Suppressor macrophage treated with lipopolysaccharide for 1 hour (primary cell): ENCODE measurements at regions not wholly inside any gene's neighbourhood (a gene's known extent, or its start where the extent isn't known, plus 50 kb on each side); places are given as distances from the start of the nearest gene placed in this dataset.

Experiments used
- DNase-seq, 3 donors: peaks; one replicate each; pipeline ENCODE4 v3.0.0-alpha.2; 2020 to 2022

GRCh38 chr9:38312406-38312805 lies 80.1 kb upstream of the ALDH1B1 start:
- no peak for DNase-seq

- DNase-seq, result peak in 2 of 3 donors; percentile 6 to 16
Measured at GRCh38 chr9:38311382-38312270, 80.9 kb upstream of the ALDH1B1 start.

- no peak for DNase-seq
Measured at GRCh38 chr9:38309324-38310195, 82.9 kb upstream of the ALDH1B1 start.

GRCh38 chr9:38308136-38308535 lies 84.4 kb upstream of the ALDH1B1 start:
- no peak for DNase-seq

- no peak for DNase-seq
Measured at GRCh38 chr9:38306899-38307298, 85.6 kb upstream of the ALDH1B1 start.

- DNase-seq, result no peak
Measured at GRCh38 chr9:38305582-38305981, 86.9 kb upstream of the ALDH1B1 start.

GRCh38 chr9:38301376-38302106 lies 91.0 kb upstream of the ALDH1B1 start:
- no peak for DNase-seq

GRCh38 chr9:38299856-38300255 lies 92.6 kb upstream of the ALDH1B1 start:
- DNase-seq, result no peak

GRCh38 chr9:38298904-38299303 lies 93.6 kb upstream of the ALDH1B1 start:
- DNase-seq, result no peak

GRCh38 chr9:38298503-38298902 lies 94.0 kb upstream of the ALDH1B1 start:
- DNase-seq, result no peak

GRCh38 chr9:38296807-38297206 lies 95.7 kb upstream of the ALDH1B1 start:
- no peak for DNase-seq

- DNase-seq, result no peak
Measured at GRCh38 chr9:38295764-38296163, 96.7 kb upstream of the ALDH1B1 start.

GRCh38 chr9:38294220-38294960 lies 98.1 kb upstream of the ALDH1B1 start:
- no peak for DNase-seq

GRCh38 chr9:38293022-38293421 lies 99.5 kb upstream of the ALDH1B1 start:
- no peak for DNase-seq

GRCh38 chr9:38292480-38292879 lies 100.0 kb upstream of the ALDH1B1 start:
- DNase-seq, result no peak

- no peak for DNase-seq
Measured at GRCh38 chr9:38289866-38290245, 102.6 kb upstream of the ALDH1B1 start.

- no peak for DNase-seq
Measured at GRCh38 chr9:38289236-38289865, 103.2 kb upstream of the ALDH1B1 start.

GRCh38 chr9:38288502-38288901 lies 104.0 kb upstream of the ALDH1B1 start:
- no peak for DNase-seq

GRCh38 chr9:38287420-38287985 lies 105.0 kb upstream of the ALDH1B1 start:
- no peak for DNase-seq

- peak; percentile 17 to 45 (median 25) for DNase-seq
Measured at GRCh38 chr9:38286766-38287165, 105.7 kb upstream of the ALDH1B1 start.

- peak in 1 of 3 donors; percentile 15 for DNase-seq
Measured at GRCh38 chr9:38286357-38286756, 106.1 kb upstream of the ALDH1B1 start.

- DNase-seq, result no peak
Measured at GRCh38 chr9:38285236-38285635, 107.3 kb upstream of the ALDH1B1 start.
